Ammon's horn (tissue), 1 donor: ENCODE measurements at regions not wholly inside any gene's neighbourhood (a gene's known extent, or its start where the extent isn't known, plus 50 kb on each side); places are given as distances from the start of the nearest gene placed in this dataset.
A peak's percentile ranks its signal among the peaks of the same experiment; 100 is the strongest.

Experiments
- DNase-seq: peaks from one replicate; pipeline ENCODE4 v3.0.0-alpha.2; 2016; ENCODE audit warnings: low spot score

- DNase-seq = no peak
These were observed 499.1 kb downstream of the DMAC1 start for GRCh38 chr9:7300484-7300883.

- no peak for DNase-seq
These were observed 501.5 kb downstream of the DMAC1 start for GRCh38 chr9:7298123-7298522.

GRCh38 chr9:7297521-7297920 lies 502.1 kb downstream of the DMAC1 start:
- DNase-seq = no peak

GRCh38 chr9:7293091-7293490 lies 506.5 kb downstream of the DMAC1 start:
- no peak for DNase-seq

- DNase-seq = no peak
These were observed 509.8 kb downstream of the DMAC1 start for GRCh38 chr9:7289773-7290172.

GRCh38 chr9:7287986-7288385 lies 511.6 kb downstream of the DMAC1 start:
- no peak for DNase-seq

GRCh38 chr9:7287065-7287464 lies 512.5 kb downstream of the DMAC1 start:
- no peak for DNase-seq

GRCh38 chr9:7286101-7286500 lies 513.5 kb downstream of the DMAC1 start:
- no peak for DNase-seq

GRCh38 chr9:7285199-7285598 lies 514.4 kb downstream of the DMAC1 start:
- DNase-seq = no peak

- DNase-seq = no peak
These were observed 515.1 kb downstream of the DMAC1 start for GRCh38 chr9:7284517-7284916.

GRCh38 chr9:7284117-7284516 lies 515.5 kb downstream of the DMAC1 start:
- no peak for DNase-seq

- DNase-seq = peak; percentile 62
These were observed 515.8 kb downstream of the KDM4C start for GRCh38 chr9:7273575-7273974.

- DNase-seq = peak; percentile 60
These were observed 509.3 kb downstream of the KDM4C start for GRCh38 chr9:7266911-7267595.

- DNase-seq = no peak
These were observed 507.4 kb downstream of the KDM4C start for GRCh38 chr9:7265181-7265580.

- DNase-seq = peak; percentile 8
These were observed 501.9 kb downstream of the KDM4C start for GRCh38 chr9:7259544-7260241.

- DNase-seq = no peak
These were observed 501.1 kb downstream of the KDM4C start for GRCh38 chr9:7258688-7259396.

GRCh38 chr9:7246917-7247522 lies 489.2 kb downstream of the KDM4C start:
- no peak for DNase-seq

- DNase-seq = no peak
These were observed 488.3 kb downstream of the KDM4C start for GRCh38 chr9:7245976-7246580.

GRCh38 chr9:7243838-7244237 lies 486.1 kb downstream of the KDM4C start:
- no peak for DNase-seq

GRCh38 chr9:7242126-7242525 lies 484.4 kb downstream of the KDM4C start:
- no peak for DNase-seq

- no peak for DNase-seq
These were observed 483.9 kb downstream of the KDM4C start for GRCh38 chr9:7241694-7242093.

- DNase-seq = no peak
These were observed 483.0 kb downstream of the KDM4C start for GRCh38 chr9:7240569-7241311.
